Cardiac septum (tissue), 1 donor: ENCODE measurements at regions not wholly inside any gene's neighbourhood (a gene's known extent, or its start where the extent isn't known, plus 50 kb on each side); places are given as distances from the start of the nearest gene placed in this dataset.

ENCODE experiments used
- DNase-seq: peaks from one replicate; pipeline ENCODE4 v3.0.0-alpha.2; 2020; ENCODE audit warnings: low spot score
- intact Hi-C: fragments of 100-400 bp; cut with DNase I; formaldehyde crosslinking; loops from one replicate; pipeline ENCODE4 v1.14.0; 2022
- donor health status: DM: no; HTN: no; CAD: no.

- peak; percentile 66 for DNase-seq
- intact Hi-C loops: no loop called here
Measured at GRCh38 chr9:135228983-135229625, 141.6 kb downstream of the OLFM1 start.

- peak; percentile 19 for DNase-seq
- intact Hi-C loops: no loop called here
Measured at GRCh38 chr9:135229701-135230385, 142.4 kb downstream of the OLFM1 start.

GRCh38 chr9:135230386-135230765 is 142.9 kb downstream of the OLFM1 start:
- DNase-seq: peak; percentile 56
- intact Hi-C loops: no loop called here

GRCh38 chr9:135230817-135231520 is 143.5 kb downstream of the OLFM1 start:
- intact Hi-C loops: no loop called here
- DNase-seq: peak; percentile 20

GRCh38 chr9:135239100-135239768 is 151.8 kb downstream of the OLFM1 start:
- intact Hi-C loops: no loop called here
- DNase-seq: peak; percentile 29

- DNase-seq: peak; percentile 24
- intact Hi-C loops: no loop called here
Measured at GRCh38 chr9:135239769-135240141, 152.3 kb downstream of the OLFM1 start.

- intact Hi-C loops: no loop called here
- DNase-seq: peak; percentile 7
Measured at GRCh38 chr9:135240222-135240621, 152.8 kb downstream of the OLFM1 start.

GRCh38 chr9:135240871-135241311 is 153.4 kb downstream of the OLFM1 start:
- intact Hi-C loops: no loop called here
- peak; percentile 49 for DNase-seq

GRCh38 chr9:135241381-135242048 is 154.0 kb downstream of the OLFM1 start:
- peak; percentile 69 for DNase-seq
- intact Hi-C loops: no loop called here

- intact Hi-C loops: no loop called here
- peak; percentile 64 for DNase-seq
Measured at GRCh38 chr9:135242049-135242396, 154.6 kb downstream of the OLFM1 start.

- peak; percentile 64 for DNase-seq
- intact Hi-C loops: no loop called here
Measured at GRCh38 chr9:135242406-135242805, 154.9 kb downstream of the OLFM1 start.

- peak; percentile 59 for DNase-seq
Measured at GRCh38 chr9:135243201-135244190, 156.0 kb downstream of the OLFM1 start.

GRCh38 chr9:135244271-135245221 is 157.1 kb downstream of the OLFM1 start:
- DNase-seq: peak; percentile 71
- intact Hi-C loops: no loop called here

More at GRCh38 chr9:135243201-135244190, 156.0 kb downstream of the OLFM1 start:
- intact Hi-C loops: no loop called here

- intact Hi-C loops: no loop called here
- DNase-seq: peak; percentile 68
Measured at GRCh38 chr9:135245482-135246247, 158.2 kb downstream of the OLFM1 start.

- intact Hi-C loops: no loop called here
- peak; percentile 59 for DNase-seq
Measured at GRCh38 chr9:135246248-135247205, 159.1 kb downstream of the OLFM1 start.
